Muscle layer of colon (tissue), 2 donors: ENCODE measurements at regions not wholly inside any gene's neighbourhood (a gene's known extent, or its start where the extent isn't known, plus 50 kb on each side); places are given as distances from the start of the nearest gene placed in this dataset.

ENCODE experiments used
- H3K27ac ChIP-seq: one replicate; pipeline ENCODE4 v1.7.0; 2013; ENCODE audit warnings: low read depth, mild to moderate bottlenecking, low read length, moderate library complexity
- H3K27me3 ChIP-seq, 2 donors: one replicate each; pipeline ENCODE4 v1.7.0; 2013; ENCODE audit warnings: low read length in 2 of 2, mild to moderate bottlenecking in 2 of 2; ENCODE audit not compliant: insufficient read depth in 2 of 2, control insufficient read depth in 1 of 2
- H3K36me3 ChIP-seq: one replicate; pipeline ENCODE4 v1.7.0; 2013; ENCODE audit warnings: mild to moderate bottlenecking, low read length; ENCODE audit not compliant: insufficient read depth
- H3K4me1 ChIP-seq: one replicate; pipeline ENCODE4 v1.7.0; 2013; ENCODE audit warnings: mild to moderate bottlenecking, low read length; ENCODE audit not compliant: insufficient read depth
- H3K4me3 ChIP-seq, 2 donors: one replicate each; pipeline ENCODE4 v1.7.0; 2013; ENCODE audit warnings: low read length in 2 of 2, low read depth in 1 of 2, mild to moderate bottlenecking in 1 of 2, moderate library complexity in 1 of 2
- H3K9ac ChIP-seq: one replicate; pipeline ENCODE4 v1.7.0; 2013; ENCODE audit warnings: low read length
- H3K9me3 ChIP-seq: one replicate; pipeline ENCODE4 v1.7.0; 2013; ENCODE audit warnings: mild to moderate bottlenecking, low read length
- donor health status: abdominal sarcoma.
- donor health status: Adenocarcinoma of cecum.

DNA sequence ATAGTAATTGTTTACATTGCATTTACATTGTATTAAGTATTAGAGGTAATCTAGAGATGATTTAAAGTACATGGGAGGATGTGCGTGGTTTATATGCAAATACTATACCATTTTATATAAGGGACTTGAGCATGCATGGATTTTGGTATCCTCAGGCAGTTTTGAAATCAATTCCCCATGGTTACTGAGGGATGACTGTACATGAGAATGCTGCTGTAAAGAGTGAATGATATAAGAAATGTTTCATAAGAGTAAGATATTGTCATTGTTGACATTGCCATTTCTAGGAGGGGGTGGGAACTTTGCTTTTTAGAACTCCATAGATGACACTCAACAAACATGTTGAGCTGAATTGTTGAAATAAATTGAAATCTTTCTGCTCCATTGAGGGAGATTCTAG lies 185.0 kb downstream of the SEMA6A start:
- Histone ChIP-seq H3K4me1 (peaks cover 2% of the 10 kb centered on the region), H3K9me3 (no peaks in the 10 kb centered on the region), H3K27me3 (no peaks in the 10 kb centered on the region), H3K9ac (no peak overlapping the region), H3K4me3 (no peak overlapping the region), H3K36me3 (no peaks in the 10 kb centered on the region), H3K27ac (no peak overlapping the region)

DNA sequence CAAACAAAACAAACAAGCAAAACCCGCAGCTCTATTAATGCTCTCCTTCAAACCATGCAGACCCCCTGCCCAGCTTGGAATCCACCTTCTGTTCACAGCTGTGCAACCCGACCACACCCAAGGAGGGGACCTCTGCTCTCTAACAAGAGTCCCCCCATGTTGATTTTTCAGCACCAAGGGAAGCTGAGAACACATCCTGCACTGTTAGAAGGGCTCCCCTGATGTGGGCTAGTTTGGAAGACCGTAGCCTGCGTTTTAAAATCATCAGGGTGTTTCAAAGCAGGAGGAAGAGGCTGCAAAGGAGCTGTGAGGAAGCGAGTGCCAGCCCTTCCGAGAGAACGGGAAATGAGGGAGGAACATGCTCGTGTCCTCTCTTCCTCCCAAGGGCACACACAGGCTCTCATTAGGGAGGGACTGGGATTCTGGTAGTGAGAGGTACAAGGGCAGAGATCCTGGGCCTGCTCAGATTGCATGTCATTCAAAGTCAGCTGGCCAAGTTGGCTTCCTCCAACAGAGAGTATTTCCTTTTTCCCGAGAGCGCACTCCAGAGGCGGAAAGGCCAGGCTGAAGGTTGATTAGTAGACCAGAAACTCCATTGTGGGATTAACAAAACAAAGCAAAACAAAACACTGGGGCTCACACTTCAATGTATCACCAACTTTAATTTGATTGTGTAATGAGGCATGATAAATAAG lies 185.9 kb downstream of the SEMA6A start:
- H3K9me3 ChIP-seq: no peaks in the 10 kb centered on the region
- H3K4me1 ChIP-seq: no peaks in the 10 kb centered on the region
- H3K27me3 ChIP-seq: no peaks in the 10 kb centered on the region
- no peak overlapping the region for H3K27ac ChIP-seq
- H3K4me3 ChIP-seq: no peak overlapping the region
- H3K36me3 ChIP-seq: no peaks in the 10 kb centered on the region
- no peak overlapping the region for H3K9ac ChIP-seq

DNA sequence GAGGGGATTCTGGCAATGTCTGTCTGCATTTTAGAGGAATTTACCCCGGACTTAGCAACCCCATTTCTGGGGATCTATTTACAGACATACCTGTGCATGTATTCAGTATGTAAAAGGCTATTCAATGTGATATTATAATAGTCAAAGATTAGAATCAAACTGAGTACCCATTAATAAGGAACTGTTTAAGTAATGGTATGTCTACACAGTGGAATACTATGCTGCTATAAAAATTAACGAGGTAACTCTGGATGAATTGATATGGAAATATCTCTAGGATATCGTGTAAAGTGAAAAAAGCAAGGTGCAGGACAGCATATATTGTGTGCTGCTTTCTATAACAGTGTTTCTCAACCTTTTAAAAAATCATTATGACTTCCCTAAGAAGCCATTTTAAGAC lies 186.9 kb downstream of the SEMA6A start:
- Histone ChIP-seq H3K36me3 (no peaks in the 10 kb centered on the region), H3K9ac (no peak overlapping the region), H3K9me3 (no peaks in the 10 kb centered on the region), H3K4me1 (no peaks in the 10 kb centered on the region), H3K4me3 (no peak overlapping the region), H3K27me3 (no peaks in the 10 kb centered on the region), H3K27ac (no peak overlapping the region)

DNA sequence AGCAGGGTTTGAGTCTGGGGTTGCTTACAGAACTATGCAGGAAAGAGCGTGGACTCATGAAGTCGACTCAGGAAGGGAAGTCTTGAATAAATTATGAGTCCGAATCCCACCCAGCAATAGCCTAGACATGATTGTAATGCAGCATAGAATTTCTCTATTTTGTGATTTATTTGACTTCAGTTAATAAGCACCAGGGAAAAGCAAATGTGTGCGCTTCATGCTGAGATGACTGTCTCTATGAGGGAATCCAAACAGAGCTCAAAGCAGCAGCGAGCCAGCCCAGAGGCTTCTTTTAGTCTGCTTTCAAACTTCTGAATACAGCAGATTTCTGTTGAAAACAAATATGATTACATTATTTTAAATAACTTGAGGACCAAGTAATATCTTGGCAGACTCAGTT lies 188.0 kb downstream of the SEMA6A start:
- no peak overlapping the region for H3K4me3 ChIP-seq
- no peak overlapping the region for H3K9ac ChIP-seq
- no peaks in the 10 kb centered on the region for H3K4me1 ChIP-seq
- H3K27ac ChIP-seq: no peak overlapping the region
- no peaks in the 10 kb centered on the region for H3K36me3 ChIP-seq
- H3K9me3 ChIP-seq: no peaks in the 10 kb centered on the region
- H3K27me3 ChIP-seq: no peaks in the 10 kb centered on the region

- no peak overlapping the region for H3K4me3 ChIP-seq
- no peaks in the 10 kb centered on the region for H3K36me3 ChIP-seq
- H3K9ac ChIP-seq: no peak overlapping the region
- no peak overlapping the region for H3K27ac ChIP-seq
- no peaks in the 10 kb centered on the region for H3K27me3 ChIP-seq
- no peaks in the 10 kb centered on the region for H3K4me1 ChIP-seq
- H3K9me3 ChIP-seq: no peaks in the 10 kb centered on the region
Measured at GRCh38 chr5:116382874-116383266, 191.8 kb downstream of the SEMA6A start.

DNA sequence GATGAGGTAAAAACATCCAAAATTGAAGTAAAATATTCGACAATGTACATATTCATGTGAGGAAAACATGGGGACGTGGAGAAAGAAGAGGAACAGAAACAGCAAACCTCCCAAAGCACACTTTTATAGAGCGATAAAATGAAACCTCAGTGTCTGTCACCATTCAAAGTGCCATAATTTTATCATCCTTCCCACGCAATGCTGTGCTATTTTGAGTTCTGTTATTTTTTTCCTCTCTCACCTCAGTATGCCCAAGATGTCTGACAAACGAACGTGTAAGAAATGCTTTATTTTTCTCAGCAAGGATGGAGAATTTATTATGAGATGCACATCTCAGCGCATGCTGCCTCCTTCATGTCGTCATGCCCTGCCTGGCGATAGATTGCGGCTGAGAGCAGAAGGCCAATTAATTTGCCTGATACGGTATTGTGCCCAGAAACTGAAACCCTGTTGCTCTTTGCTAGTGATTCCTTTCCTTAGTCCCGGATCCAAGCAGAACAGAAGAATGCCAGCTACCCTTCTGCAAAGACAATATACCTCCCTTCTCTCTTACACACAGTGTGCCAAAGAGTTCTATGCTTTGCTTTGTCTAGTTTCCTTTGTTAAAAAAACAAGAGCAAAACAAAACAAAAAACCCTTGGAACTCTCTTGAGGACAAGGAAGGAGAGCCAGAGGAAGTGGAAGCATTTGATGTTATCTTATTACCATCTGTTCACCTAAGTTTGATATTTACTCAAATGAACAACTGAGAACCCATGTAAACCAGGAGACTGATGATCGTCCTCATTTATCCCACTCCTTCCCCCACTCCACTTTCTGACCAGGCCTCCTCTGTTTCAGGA lies 192.4 kb downstream of the SEMA6A start:
- Histone ChIP-seq H3K9ac (no peak overlapping the region), H3K27ac (no peak overlapping the region), H3K4me1 (no peaks in the 10 kb centered on the region), H3K36me3 (no peaks in the 10 kb centered on the region), H3K4me3 (no peak overlapping the region), H3K9me3 (no peaks in the 10 kb centered on the region), H3K27me3 (no peaks in the 10 kb centered on the region)

DNA sequence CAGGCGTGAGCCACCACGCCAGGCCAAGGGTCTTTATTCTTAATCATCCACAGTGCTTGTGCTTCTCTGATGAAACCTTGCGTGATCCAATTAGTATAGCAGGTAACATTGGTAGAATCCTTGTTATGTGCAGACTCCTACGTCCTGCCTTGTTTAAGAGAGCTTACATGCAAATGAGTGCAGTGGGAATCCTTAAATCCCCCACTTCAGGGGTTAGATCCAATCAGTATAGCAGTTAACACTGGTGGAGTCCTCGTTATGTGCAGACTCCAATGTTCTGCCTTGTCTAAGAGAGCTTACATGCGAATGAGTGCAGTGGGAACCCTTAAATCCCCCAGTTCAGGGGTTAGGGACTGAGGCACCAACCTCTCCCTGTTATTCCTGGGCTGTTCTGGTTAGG lies 193.4 kb downstream of the SEMA6A start:
- no peaks in the 10 kb centered on the region for H3K4me1 ChIP-seq
- H3K27me3 ChIP-seq: no peaks in the 10 kb centered on the region
- H3K9me3 ChIP-seq: no peaks in the 10 kb centered on the region
- no peak overlapping the region for H3K4me3 ChIP-seq
- H3K36me3 ChIP-seq: no peaks in the 10 kb centered on the region
- no peak overlapping the region for H3K27ac ChIP-seq
- no peak overlapping the region for H3K9ac ChIP-seq

DNA sequence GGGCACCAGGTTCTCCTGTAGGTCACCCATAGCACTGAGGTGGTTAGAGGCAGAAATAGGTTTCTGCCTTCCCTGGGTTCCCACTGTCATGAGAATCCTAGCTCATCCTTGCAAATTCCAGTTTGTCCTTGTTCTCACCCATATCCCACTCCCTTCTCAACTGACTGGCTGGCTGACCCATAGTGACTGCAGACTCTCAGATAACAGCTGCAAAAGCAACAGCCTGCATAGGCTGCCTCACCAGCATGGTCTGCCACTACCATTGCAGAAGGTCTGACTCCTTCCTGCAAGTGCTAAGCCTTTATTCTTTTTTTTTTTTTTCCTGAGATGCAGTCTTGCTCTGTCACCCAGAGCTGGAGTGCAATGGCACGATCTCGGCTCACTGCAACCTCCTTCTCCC lies 194.0 kb downstream of the SEMA6A start:
- Histone ChIP-seq H3K4me1 (no peaks in the 10 kb centered on the region), H3K27ac (no peak overlapping the region), H3K9ac (no peak overlapping the region), H3K36me3 (no peaks in the 10 kb centered on the region), H3K27me3 (no peaks in the 10 kb centered on the region), H3K4me3 (no peak overlapping the region), H3K9me3 (no peaks in the 10 kb centered on the region)

DNA sequence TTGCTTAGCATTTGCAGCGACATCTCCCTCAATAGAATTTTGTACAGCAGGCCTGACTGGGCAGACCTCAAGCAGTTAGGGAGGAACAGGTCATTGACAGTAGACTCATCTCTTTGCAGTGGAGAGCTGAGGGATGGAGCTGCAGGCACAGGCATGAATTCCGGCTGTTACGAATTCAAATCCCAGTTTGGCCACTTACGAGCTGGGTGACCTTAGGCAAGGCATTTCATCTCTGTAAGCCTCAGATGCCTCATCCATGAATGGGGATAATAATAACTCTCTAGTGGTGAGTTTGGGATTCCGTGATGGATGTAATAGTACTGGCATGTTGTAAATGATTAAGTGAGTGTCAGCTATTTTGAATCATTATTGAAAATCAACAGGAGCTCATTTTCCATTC lies 195.3 kb downstream of the SEMA6A start:
- no peaks in the 10 kb centered on the region for H3K9me3 ChIP-seq
- H3K27ac ChIP-seq: no peak overlapping the region
- no peak overlapping the region for H3K9ac ChIP-seq
- H3K4me1 ChIP-seq: no peaks in the 10 kb centered on the region
- H3K27me3 ChIP-seq: no peaks in the 10 kb centered on the region
- H3K36me3 ChIP-seq: no peaks in the 10 kb centered on the region
- no peak overlapping the region for H3K4me3 ChIP-seq

- Histone ChIP-seq H3K27ac (no peak overlapping the region), H3K9ac (no peak overlapping the region), H3K9me3 (no peaks in the 10 kb centered on the region), H3K4me1 (no peaks in the 10 kb centered on the region), H3K4me3 (no peak overlapping the region), H3K36me3 (no peaks in the 10 kb centered on the region), H3K27me3 (no peaks in the 10 kb centered on the region)
Measured at GRCh38 chr5:116378777-116379121, 195.9 kb downstream of the SEMA6A start.

GRCh38 chr5:116378007-116378776 lies 196.4 kb downstream of the SEMA6A start:
- Histone ChIP-seq H3K4me3 (no peak overlapping the region), H3K27me3 (no peaks in the 10 kb centered on the region), H3K9ac (no peak overlapping the region), H3K36me3 (no peaks in the 10 kb centered on the region), H3K27ac (no peak overlapping the region), H3K9me3 (no peaks in the 10 kb centered on the region), H3K4me1 (no peaks in the 10 kb centered on the region)
